K562 (cell line): ENCODE measurements at regions not wholly inside any gene's neighbourhood (a gene's known extent, or its start where the extent isn't known, plus 50 kb on each side); places are given as distances from the start of the nearest gene placed in this dataset.

Experiments
- BHLHE40 ChIP-seq: IDR thresholded peaks from 2 replicates; pipeline ENCODE4 v1.6.1; 2011; ENCODE audit warnings: low read length, improper control_type of control experiment
- EZH2 ChIP-seq: IDR thresholded peaks from 2 replicates; pipeline ENCODE4 v1.6.1; 2012; ENCODE audit warnings: low read depth, mild to moderate bottlenecking, inconsistent platforms, low read length, borderline replicate concordance
- FOXM1 ChIP-seq, 2 experiments: fragments of 450-650 bp in 1 of 2; sonication (generic) in 1 of 2; formaldehyde crosslinking in 1 of 2; IDR thresholded peaks; 2 replicates each; pipeline versions ENCODE4 v1.6.1 to v1.9.0; 2017 to 2022; ENCODE audit warnings: low read depth in 2 of 2, mild to moderate bottlenecking in 2 of 2, missing genetic modification reagents in 1 of 2, moderate library complexity in 1 of 2
- HBP1 ChIP-seq: fragments of 450-650 bp; formaldehyde crosslinking; IDR thresholded peaks from 2 replicates; pipeline ENCODE4 v1.4.0; 2022; ENCODE audit warnings: missing genetic modification characterization
- KLF13 ChIP-seq: fragments of 450-650 bp; IDR thresholded peaks from 2 replicates; pipeline ENCODE4 v1.6.1; 2016; ENCODE audit warnings: missing genetic modification characterization, low read depth, mild to moderate bottlenecking, missing compliant biosample characterization, moderate library complexity, borderline replicate concordance
- POLR2A ChIP-seq: fragments of 450-650 bp; conservative IDR thresholded peaks from 2 replicates; pipeline ENCODE4 v1.6.1; 2016
- ZBTB7A ChIP-seq: IDR thresholded peaks from 2 replicates; pipeline ENCODE4 v1.6.1; 2011; ENCODE audit warnings: low read depth, mild to moderate bottlenecking, low read length, moderate library complexity, borderline replicate concordance; ENCODE audit not compliant: control insufficient read depth
- ZNF274 ChIP-seq: IDR thresholded peaks from 2 replicates; pipeline ENCODE4 v1.6.1; 2011; ENCODE audit warnings: low read depth, mild to moderate bottlenecking, low read length, moderate library complexity, borderline replicate concordance
- ZNF668 ChIP-seq: fragments of 250-450 bp; sonication (Bioruptor Pico); IDR thresholded peaks from 2 replicates; pipeline ENCODE4 v1.8.0; 2022; ENCODE audit warnings: mild to moderate bottlenecking, inconsistent platforms
- ZNF77 ChIP-seq: fragments of 250-450 bp; sonication (Bioruptor Pico); IDR thresholded peaks from 2 replicates; pipeline ENCODE4 v1.5.0; 2020

DNA sequence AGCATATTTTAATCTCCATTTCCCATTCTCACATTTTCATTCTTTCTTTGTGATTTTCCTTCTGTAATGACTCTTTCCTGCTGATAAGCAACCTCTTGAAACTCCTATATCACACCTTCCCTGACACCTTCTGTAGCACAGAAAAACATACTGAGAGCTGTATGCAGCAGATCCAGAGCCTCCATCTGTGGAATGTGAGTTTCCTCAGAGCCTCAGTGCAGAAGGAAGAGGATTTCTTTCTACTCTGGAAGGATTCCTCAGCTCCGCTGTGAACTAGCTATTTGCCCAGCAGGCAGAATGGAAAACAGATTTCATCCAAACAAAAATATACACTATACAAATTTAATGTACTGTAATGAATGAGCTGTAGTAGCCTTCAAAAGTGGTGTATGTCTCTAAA, 841.3 kb upstream of the ZWINT start:
- TF ChIP-seq BHLHE40 (no peak), ZBTB7A (no peak), EZH2 (no peak), ZNF274 (no peak), HBP1 (CRISPR knock-in tag) (no peak), POLR2A (no peak), FOXM1 (IDR thresholded peaks at IDR 0.05; ENCODE audit: low read depth) (no peak), FOXM1 (CRISPR knock-in tag; IDR thresholded peaks at IDR 0.05; ENCODE audit: low read depth) (no peak), KLF13 (no peak), ZNF668 (CRISPR knock-in tag) (no peak), ZNF77 (no peak)
